OCI-LY3 (cell line): ENCODE measurements at regions not wholly inside any gene's neighbourhood (a gene's known extent, or its start where the extent isn't known, plus 50 kb on each side); places are given as distances from the start of the nearest gene placed in this dataset.

Source experiments
- EZH2phosphoT487 ChIP-seq: fragments of 200-600 bp; shearing (Covaris generic); IDR thresholded peaks from 2 replicates; pipeline ENCODE4 v1.6.1; 2018; ENCODE audit warnings: antibody characterized with exemption, mixed run types, low read depth
- TF ChIP-seq, protein P1 (sequence below): fragments of 200-600, 300-600 bp; sonication (generic); IDR thresholded peaks from 2 replicates; pipeline ENCODE4 v1.5.1; 2014; ENCODE audit warnings: antibody characterized with exemption, low read length, low read depth

DNA sequence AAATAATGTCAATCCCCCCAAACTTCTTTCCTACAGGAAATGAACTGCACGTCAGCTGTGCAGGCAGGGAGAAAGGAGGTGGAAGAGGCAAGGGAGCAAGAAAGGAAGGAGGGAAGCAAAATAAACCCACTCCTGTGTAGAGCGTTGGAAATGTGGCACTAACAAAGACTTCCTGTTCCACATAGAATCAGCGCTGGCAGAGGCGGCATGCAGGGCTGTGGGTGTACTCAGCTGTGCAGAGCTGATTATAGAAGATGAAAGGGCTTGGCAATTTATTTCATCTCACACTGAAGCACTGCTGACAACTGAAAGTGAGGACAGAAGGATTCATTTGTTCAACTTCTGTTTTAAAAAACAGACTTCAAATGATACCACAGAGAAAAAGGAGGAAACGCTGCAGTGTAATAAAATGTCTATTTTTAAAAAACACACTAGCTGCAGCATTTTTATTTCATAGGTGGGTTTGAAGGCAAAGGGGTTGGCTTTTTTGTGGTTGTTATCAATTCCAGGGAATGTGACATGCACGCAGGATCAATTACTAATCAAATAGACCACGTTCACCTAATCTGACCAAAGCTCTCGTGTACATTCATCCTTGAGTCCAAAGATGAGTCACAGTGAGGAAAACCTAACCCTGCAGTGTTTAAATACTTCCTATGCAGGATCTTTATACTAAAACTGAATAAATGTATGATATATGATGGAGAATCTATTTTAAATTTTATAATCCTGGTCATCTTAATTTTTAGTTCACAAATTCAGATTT lies 583.5 kb downstream of the ZNF608 start:
- TF ChIP-seq, protein P1, sequence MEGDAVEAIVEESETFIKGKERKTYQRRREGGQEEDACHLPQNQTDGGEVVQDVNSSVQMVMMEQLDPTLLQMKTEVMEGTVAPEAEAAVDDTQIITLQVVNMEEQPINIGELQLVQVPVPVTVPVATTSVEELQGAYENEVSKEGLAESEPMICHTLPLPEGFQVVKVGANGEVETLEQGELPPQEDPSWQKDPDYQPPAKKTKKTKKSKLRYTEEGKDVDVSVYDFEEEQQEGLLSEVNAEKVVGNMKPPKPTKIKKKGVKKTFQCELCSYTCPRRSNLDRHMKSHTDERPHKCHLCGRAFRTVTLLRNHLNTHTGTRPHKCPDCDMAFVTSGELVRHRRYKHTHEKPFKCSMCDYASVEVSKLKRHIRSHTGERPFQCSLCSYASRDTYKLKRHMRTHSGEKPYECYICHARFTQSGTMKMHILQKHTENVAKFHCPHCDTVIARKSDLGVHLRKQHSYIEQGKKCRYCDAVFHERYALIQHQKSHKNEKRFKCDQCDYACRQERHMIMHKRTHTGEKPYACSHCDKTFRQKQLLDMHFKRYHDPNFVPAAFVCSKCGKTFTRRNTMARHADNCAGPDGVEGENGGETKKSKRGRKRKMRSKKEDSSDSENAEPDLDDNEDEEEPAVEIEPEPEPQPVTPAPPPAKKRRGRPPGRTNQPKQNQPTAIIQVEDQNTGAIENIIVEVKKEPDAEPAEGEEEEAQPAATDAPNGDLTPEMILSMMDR, result no peak
- no peak for TF ChIP-seq EZH2phosphoT487
